KG1 (cell line): ENCODE measurements at regions not wholly inside any gene's neighbourhood (a gene's known extent, or its start where the extent isn't known, plus 50 kb on each side); places are given as distances from the start of the nearest gene placed in this dataset.
A peak's percentile ranks its signal among the peaks of the same experiment; 100 is the strongest.

Source experiments
- DNase-seq: peaks from one replicate; lab custom pipeline; 2025; lab: John Stamatoyannopoulos, UW

DNA sequence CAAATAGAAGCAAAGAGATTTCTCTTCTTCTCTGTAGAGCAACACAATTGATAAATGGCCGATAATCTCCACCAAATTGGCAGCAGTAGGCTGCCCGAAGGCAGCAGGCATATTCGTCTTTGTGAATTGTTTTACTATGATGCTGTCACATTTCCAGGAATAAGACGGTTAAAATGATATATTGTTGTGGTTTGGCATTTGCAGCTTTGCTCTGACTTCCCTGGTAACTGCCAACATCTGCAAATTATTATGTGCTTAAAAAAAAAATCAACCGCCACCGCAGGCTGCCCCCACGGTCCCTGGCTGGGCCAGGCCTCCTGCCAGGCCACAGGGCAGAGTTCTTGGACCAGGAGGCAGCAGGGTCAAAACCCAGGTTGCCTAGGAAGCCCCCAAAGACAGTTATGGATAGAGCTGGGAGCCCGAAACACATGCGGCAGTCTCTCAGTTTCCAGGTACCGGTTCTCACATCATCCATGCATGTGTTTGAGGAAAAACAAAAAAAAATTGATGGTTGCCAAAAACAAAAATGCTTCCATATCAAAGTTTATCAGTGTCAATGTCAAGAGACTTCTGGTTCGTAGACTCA lies 179.3 kb downstream of the ETS2 start:
- peak; percentile 92 for DNase-seq

DNA sequence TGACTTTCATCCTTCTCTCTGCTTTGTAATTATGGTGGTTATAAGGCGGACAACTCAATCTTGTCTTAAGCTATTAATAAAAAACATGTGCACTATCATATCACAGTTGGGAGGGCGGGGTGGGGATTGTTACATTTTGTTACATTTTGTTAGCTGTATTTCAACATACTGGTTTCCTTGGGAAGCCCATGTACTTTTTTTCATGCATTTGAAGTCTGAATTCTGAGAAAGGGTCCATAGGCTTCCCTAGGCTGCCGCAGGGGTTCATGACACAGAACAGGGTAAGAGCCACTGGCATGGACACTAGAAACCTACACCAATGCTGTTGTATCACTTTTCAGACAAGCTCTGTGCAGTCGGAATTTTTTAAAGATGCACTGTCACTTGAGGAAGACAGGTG lies 178.8 kb downstream of the ETS2 start:
- no peak for DNase-seq

- no peak for DNase-seq
Observed at GRCh38 chr21:38983560-38983959, 177.8 kb downstream of the ETS2 start.

- no peak for DNase-seq
Observed at GRCh38 chr21:38982804-38983203, 177.1 kb downstream of the ETS2 start.

- no peak for DNase-seq
Observed at GRCh38 chr21:38982096-38982495, 176.4 kb downstream of the ETS2 start.

DNA sequence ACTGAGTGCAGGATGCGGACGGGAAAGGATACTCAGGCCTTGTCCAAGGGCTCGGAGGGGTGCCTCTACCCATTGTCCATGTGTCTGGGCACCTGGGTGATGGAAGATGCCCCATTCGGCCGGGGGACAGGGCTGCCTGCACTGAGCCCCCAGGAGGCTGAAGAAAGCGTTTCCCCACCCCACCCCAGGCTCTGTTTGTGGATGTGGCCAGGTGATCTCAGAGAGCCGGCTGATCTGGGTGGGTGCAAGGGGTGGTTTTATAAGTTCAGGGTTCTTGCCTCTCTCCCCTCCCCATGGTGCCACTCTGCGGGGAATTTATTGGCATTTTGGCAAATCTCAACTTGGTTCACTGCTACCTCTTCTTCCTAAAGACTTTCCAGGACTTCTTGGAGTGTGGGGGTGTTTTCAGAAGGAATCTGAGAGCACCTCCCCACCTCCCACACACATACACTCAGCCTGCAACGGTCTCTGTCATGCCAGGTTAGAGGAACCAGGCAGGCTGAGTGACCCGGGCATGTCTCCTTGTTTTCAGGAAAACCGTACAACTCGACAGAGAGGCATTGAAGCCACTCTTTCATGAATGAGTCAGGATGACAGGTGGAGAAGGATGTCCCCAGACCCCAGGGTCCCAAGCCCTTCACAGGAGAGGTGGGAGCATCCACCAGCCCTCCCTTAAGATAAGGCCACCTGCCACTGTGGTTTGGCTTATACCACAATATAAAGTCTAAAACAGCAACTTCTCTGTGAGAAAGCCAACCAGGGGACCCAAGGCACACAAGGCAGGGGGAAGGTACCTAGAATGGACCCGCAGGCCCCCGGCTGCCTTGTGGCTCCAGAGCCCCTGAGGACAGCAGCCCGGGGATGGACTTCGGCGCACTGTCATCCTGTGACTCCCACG lies 174.9 kb downstream of the ETS2 start:
- peak; percentile 39 for DNase-seq

GRCh38 chr21:38979271-38980121 lies 173.8 kb downstream of the ETS2 start:
- DNase-seq, result peak; percentile 25

GRCh38 chr21:38976900-38977299 lies 171.2 kb downstream of the ETS2 start:
- DNase-seq, result no peak

DNA sequence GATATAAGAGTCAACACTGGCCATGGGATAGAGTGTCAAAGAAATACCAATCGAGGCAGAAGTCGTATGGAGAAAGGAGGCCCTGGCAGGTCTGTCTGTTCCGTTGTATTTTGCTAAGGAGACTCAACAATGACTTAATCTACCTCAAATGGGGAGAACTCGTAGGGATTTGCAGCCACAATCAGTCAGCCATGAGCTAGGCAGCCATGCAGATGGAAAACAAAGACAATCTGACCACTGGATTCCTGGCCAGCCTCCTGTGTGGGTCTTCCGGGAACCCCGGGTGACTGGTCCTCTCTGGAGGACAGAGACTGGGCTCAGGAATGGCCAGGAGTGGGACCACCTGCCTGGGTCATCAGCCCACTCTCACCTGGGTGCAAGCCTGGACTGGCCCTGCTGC lies 167.8 kb downstream of the ETS2 start:
- DNase-seq, result no peak

GRCh38 chr21:38972078-38972477 lies 166.3 kb downstream of the ETS2 start:
- DNase-seq, result no peak

DNA sequence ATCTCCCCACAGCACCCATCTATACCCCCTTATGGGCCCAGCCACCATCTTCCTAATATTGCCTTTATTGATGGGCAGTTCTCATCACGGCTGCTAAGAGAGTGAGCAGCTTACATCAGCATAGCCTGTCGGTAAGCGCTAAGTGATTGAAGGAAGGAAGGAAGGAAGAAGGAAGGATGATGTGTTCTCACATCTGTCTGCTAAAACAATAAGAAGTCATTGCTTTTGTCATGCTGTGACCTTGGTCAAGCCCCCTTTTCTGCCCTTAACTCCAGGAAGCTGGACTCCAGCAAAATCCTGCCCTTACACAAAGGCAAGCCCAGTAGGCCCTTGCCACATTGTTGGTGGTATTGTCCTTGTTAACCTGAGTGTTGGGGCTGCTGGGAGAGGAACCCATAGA lies 165.0 kb downstream of the ETS2 start:
- no peak for DNase-seq

DNA sequence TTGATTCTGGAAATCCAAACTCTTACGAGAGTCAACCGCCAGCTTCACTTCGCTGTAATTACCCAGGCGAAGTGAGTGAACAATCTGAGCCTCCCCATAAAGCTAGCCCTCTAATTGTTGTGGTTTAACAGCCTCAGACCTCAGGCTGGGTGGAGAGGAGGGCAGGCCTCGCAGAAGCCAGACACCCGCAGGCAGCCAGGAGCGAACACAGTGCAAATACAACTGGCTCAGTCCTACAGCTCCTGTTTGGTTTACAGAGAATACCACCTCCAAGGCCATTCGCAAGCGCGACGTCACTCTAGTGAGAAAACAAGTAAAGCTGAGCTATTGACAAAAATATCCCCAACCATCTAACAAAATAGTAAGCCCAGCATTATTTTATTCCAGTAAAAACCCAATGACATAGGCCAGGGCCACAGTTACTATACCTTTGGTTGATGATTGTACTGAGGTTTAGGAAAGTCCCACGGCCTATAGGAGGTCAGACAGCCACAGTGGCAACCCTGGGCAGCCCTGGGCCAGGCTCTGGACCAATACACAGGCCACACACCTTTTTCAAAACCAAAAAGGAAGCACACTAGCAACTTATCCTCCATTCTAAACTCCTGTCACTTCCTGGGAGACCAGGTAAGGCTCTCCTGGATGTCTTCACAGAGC lies 163.3 kb downstream of the ETS2 start:
- no peak for DNase-seq

GRCh38 chr21:38965910-38966504 lies 160.3 kb downstream of the ETS2 start:
- DNase-seq, result no peak

DNA sequence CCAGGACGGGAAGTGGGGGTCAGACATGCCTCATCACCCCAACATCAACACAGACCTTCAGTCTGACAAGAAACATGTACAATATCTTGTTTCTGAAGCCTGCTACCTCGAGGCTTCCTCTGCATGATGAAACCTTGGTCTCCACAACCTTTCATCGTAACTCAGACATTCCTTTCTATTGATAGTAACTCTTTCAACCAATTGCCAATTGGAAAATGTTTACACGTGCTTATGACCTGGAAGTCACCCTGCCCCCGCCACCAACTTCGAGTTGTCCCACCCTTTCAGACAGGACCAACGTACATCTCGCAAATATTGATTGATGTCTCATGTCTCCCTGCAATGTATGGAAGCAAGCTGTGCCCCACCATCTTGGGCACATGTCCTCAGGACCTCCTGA lies 159.5 kb downstream of the ETS2 start:
- DNase-seq, result no peak

GRCh38 chr21:38963006-38963405 lies 157.3 kb downstream of the ETS2 start:
- no peak for DNase-seq

DNA sequence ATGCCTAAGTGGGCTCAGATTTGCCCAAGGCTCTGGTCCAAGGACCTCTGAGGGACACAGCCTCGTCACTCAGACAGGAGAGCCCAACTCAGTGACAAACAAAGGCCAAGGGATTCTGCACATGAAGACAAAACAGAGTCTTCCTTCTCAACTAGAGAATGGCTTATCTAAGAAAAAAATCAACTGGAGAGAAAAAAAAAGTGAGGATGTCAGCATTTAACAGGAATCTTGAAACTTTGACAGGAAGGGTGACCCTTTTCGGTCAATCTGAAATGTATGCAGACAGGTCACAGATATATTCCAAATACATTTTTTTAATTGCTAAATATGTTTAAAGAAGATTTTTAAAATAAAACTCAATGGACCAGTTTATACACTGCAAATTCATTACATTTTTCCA lies 154.5 kb downstream of the ETS2 start:
- DNase-seq, result no peak

GRCh38 chr21:38959692-38960061 lies 153.9 kb downstream of the ETS2 start:
- DNase-seq, result no peak

GRCh38 chr21:38958940-38959691 lies 153.4 kb downstream of the ETS2 start:
- DNase-seq, result no peak

GRCh38 chr21:38958323-38958705 lies 152.6 kb downstream of the ETS2 start:
- DNase-seq, result no peak

DNA sequence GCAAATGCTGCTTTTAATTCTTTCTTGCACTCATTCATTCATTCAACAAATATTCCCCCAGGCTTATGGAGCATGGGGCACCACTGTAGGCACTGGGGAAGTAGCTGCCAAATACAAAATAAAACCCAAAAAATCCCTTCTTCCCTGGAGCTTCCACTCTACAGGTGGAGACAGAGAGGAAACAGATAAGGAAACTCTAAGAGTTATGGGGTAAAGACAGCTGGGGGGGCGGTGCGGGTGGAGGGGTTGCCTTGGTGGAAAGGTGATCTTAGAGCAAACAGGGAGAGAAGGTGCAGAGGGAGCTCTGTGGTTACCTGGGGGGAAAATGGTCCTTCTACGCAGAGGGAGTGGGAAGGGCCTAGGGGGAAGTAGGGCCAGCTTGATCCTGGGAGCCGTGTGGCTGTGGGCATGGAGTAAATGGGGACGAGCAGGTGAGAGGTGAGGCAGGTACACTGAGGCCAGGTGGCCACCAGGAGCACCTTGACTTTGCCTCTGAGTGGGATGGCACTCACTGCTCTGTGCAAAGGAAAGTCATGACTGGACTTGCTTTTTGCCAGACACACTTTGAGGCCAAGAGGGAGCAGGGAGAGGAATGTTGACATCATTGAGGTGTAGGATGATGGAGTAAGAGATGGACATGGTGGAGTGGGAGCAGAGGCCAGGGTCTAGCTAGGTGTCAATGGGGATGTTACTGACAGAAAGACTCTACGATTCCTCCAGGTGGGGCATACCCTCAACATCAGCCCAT lies 152.0 kb downstream of the ETS2 start:
- no peak for DNase-seq
